Neural cell (in vitro differentiated cells): ENCODE measurements at regions not wholly inside any gene's neighbourhood (a gene's known extent, or its start where the extent isn't known, plus 50 kb on each side); places are given as distances from the start of the nearest gene placed in this dataset.

Source experiments
- EZH2 ChIP-seq: fragments of 200-600, 300-800 bp; shearing (Covaris generic), sonication (generic); IDR thresholded peaks from 2 replicates; pipeline ENCODE4 v1.6.1; 2014; ENCODE audit warnings: antibody characterized with exemption, low read length, borderline replicate concordance, mild to moderate bottlenecking; ENCODE audit not compliant: insufficient read depth, poor library complexity, severe bottlenecking
- POLR2AphosphoS5 ChIP-seq: IDR thresholded peaks from 2 replicates; pipeline ENCODE4 v1.6.1; 2012
- REST ChIP-seq: IDR thresholded peaks from 2 replicates; pipeline ENCODE4 v1.6.1; 2012; ENCODE audit warnings: borderline replicate concordance
- TF ChIP-seq, protein P1 (sequence below): fragments of 450-650 bp; IDR thresholded peaks from 2 replicates; pipeline ENCODE4 v1.5.1; 2014; ENCODE audit warnings: antibody characterized with exemption, mild to moderate bottlenecking, moderate library complexity; ENCODE audit not compliant: poor library complexity, severe bottlenecking

DNA sequence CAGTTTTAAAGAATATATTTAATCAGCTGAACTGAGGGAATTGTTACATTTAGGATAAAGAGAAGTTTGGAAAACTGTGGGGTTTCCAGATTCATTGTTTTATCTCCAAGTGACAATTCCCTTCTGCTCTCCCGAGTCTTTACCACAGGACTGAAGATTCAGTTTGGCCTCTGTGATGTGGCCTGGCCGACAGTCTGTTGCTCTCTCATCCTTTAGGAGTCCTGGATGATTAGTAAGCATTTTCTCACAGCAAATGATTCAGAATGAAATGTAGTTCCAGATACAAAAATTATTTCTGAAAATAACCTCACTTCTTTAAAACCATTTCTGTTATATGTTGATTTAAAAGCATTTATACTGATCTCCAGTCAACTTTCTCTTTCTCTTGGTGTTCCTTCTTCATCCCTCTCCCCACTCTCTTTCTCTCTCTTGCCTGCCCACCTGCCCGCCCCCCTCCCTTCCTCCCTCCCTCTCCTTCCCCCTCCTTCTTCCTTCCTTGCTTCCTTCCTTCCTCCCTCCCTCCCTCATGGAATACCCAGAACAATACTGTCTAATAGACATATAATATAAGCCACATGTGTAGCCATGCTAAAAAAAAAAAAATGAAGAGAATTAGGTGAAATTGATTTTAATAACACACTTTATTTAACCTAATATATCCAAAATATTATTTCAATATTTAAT, 254.9 kb downstream of the PRL start:
- TF ChIP-seq, protein P1, sequence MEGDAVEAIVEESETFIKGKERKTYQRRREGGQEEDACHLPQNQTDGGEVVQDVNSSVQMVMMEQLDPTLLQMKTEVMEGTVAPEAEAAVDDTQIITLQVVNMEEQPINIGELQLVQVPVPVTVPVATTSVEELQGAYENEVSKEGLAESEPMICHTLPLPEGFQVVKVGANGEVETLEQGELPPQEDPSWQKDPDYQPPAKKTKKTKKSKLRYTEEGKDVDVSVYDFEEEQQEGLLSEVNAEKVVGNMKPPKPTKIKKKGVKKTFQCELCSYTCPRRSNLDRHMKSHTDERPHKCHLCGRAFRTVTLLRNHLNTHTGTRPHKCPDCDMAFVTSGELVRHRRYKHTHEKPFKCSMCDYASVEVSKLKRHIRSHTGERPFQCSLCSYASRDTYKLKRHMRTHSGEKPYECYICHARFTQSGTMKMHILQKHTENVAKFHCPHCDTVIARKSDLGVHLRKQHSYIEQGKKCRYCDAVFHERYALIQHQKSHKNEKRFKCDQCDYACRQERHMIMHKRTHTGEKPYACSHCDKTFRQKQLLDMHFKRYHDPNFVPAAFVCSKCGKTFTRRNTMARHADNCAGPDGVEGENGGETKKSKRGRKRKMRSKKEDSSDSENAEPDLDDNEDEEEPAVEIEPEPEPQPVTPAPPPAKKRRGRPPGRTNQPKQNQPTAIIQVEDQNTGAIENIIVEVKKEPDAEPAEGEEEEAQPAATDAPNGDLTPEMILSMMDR: no peak
- TF ChIP-seq REST (no peak), POLR2AphosphoS5 (no peak), EZH2 (no peak)
